CD4-positive, alpha-beta memory T cell (primary cell): ENCODE measurements at regions not wholly inside any gene's neighbourhood (a gene's known extent, or its start where the extent isn't known, plus 50 kb on each side); places are given as distances from the start of the nearest gene placed in this dataset.

Source experiments
- CTCF ChIA-PET: fragments of 350-600 bp; sonication (Branson Sonifier 250); formaldehyde crosslinking; loops from one replicate; lab custom pipeline; 2021; ENCODE audit warnings: inconsistent platforms; ENCODE audit not compliant: partially characterized antibody; lab: Charles Lee
- POLR2A ChIA-PET: fragments of 350-600 bp; sonication (Branson Sonifier 250); formaldehyde crosslinking; loops from one replicate; lab custom pipeline; 2021; ENCODE audit not compliant: partially characterized antibody; lab: Charles Lee
- DNase-seq, 5 donors: peaks; one replicate each; pipeline versions ENCODE4 v3.0.0 to v3.0.0-alpha.2; 2020 to 2022; ENCODE audit warnings: mixed read lengths in 1 of 5
- H3K27ac ChIP-seq: one replicate; pipeline ENCODE4 v1.7.0; 2013; ENCODE audit warnings: low read depth, low read length
- H3K27me3 ChIP-seq: 2 replicates; pipeline ENCODE4 v1.7.0; 2013; ENCODE audit warnings: mild to moderate bottlenecking, low read length, moderate library complexity; ENCODE audit not compliant: insufficient read depth
- H3K36me3 ChIP-seq: 2 replicates; pipeline ENCODE4 v1.7.0; 2013; ENCODE audit warnings: mild to moderate bottlenecking, low read length, moderate library complexity; ENCODE audit not compliant: insufficient read depth
- H3K4me1 ChIP-seq: 2 replicates; pipeline ENCODE4 v1.7.0; 2013; ENCODE audit warnings: mild to moderate bottlenecking, low read length, moderate library complexity; ENCODE audit not compliant: insufficient read depth
- H3K4me3 ChIP-seq, 2 donors: one replicate each; pipeline ENCODE4 v1.7.0; 2013; ENCODE audit warnings: low read length in 2 of 2, mild to moderate bottlenecking in 1 of 2
- H3K9me3 ChIP-seq, 2 donors: one replicate each; pipeline ENCODE4 v1.7.0; 2013; ENCODE audit warnings: low read length in 2 of 2, control low read depth in 1 of 2; ENCODE audit not compliant: control insufficient read depth in 1 of 2
- H3K27ac Mint-ChIP-seq, 7 donors: one replicate each; pipeline ENCODE4 v1.8.0; 2020 to 2021; ENCODE audit warnings: mixed read lengths in 7 of 7, mild to moderate bottlenecking in 6 of 7, inconsistent platforms in 3 of 7, moderate library complexity in 3 of 7
- H3K27me3 Mint-ChIP-seq, 2 donors: one replicate each; pipeline ENCODE4 v1.8.0; 2020 to 2021; ENCODE audit warnings: mixed read lengths in 2 of 2
- H3K36me3 Mint-ChIP-seq, 2 donors: one replicate each; pipeline ENCODE4 v1.8.0; 2020 to 2021; ENCODE audit warnings: mixed read lengths in 2 of 2, inconsistent platforms in 1 of 2, mild to moderate bottlenecking in 1 of 2
- H3K4me1 Mint-ChIP-seq, 4 donors: one replicate each; pipeline ENCODE4 v1.8.0; 2020 to 2021; ENCODE audit warnings: mixed read lengths in 4 of 4, mild to moderate bottlenecking in 1 of 4
- H3K4me3 Mint-ChIP-seq, 8 donors: one replicate each; pipeline ENCODE4 v1.8.0; 2020 to 2021; ENCODE audit warnings: mixed read lengths in 8 of 8, mild to moderate bottlenecking in 7 of 8, moderate library complexity in 6 of 8, inconsistent platforms in 3 of 8
- H3K9me3 Mint-ChIP-seq, 8 donors: one replicate each; pipeline ENCODE4 v1.8.0; 2020 to 2021; ENCODE audit warnings: mixed read lengths in 8 of 8, mild to moderate bottlenecking in 5 of 8, inconsistent platforms in 3 of 8, moderate library complexity in 1 of 8
- intact Hi-C: fragments of 100-400 bp; cut with micrococcal nuclease; formaldehyde crosslinking; loops from one replicate; pipeline ENCODE4 v1.15.1; 2023

DNA sequence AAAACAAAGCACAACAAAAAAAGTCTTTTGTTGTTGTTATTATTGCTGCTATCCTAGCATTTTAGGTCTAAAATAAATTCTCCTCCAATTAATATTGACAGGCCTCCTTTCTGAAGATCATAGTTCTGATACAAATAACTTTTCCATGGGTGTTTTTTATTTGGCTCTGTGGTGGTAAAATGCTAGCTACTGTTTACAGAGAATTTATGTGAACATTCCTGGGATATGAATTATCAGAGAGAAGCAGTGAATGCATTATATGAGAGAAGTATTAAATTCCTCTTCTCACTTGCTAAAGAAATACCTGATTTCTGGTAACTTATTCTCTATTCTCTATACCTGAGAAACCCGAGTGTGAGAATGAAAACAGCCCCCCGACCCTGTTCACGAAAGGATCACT lies 57.5 kb upstream of the TMCO5A start:
- Histone ChIP-seq H3K9me3 (no peaks in the 10 kb centered on the region), H3K27ac (no peak overlapping the region), H3K27me3 (no peaks in the 10 kb centered on the region), H3K4me3 (no peak overlapping the region), H3K36me3 (no peaks in the 10 kb centered on the region), H3K4me1 (no peaks in the 10 kb centered on the region)
- peaks cover 4 to 5% of the 10 kb centered on the region in 2 donors for H3K27me3 Mint-ChIP-seq
- H3K27ac Mint-ChIP-seq = no peak overlapping the region
- no peaks in the 10 kb centered on the region for H3K9me3 Mint-ChIP-seq
- intact Hi-C loops = no loop called here
- H3K4me1 Mint-ChIP-seq = no peaks in the 10 kb centered on the region
- DNase-seq = no peak
- ChIA-PET POLR2A (no interaction called here), CTCF (no interaction called here)
- H3K4me3 Mint-ChIP-seq = no peak overlapping the region
- H3K36me3 Mint-ChIP-seq = no peaks in the 10 kb centered on the region

DNA sequence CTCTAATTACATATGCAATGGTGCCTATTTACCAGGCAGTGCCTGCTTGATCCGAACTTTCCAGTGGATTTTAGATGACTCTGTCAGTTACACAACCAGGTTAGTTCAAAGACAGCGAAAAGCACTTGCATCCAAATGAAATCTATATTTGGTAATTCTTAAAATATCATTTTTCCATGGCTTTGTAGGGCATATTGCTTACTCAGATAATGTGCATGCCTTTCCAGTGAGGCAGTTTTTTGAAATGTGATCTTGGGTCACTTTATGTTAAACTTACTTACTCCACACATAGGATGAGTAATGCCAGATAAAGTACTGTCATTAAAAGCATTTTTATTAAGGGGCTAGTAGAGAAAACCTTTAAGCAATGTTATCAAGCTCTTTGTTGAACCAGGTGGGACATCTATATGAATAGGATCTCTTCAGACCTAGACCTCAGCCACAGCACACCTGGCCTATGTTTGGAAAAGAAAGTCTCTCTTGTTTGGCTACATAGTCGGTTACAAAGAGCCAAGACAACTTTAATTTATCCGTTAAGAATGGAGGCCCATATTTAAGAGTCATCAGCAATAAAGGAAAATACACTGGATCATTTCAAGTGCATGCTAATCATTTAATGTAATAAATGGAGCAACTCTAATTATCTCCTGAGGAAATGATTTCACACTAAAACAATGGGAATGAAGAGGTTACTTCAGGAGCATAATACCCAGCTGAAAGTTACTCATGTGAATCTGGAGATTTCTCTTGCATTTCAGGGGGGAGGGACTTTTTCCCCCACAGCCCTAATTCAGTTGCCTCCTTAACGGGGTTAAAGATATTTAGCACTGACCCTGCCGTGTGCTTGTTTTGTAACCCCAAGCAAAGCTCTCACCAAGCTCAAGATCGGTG lies 56.3 kb upstream of the TMCO5A start:
- POLR2A ChIA-PET = no interaction called here
- H3K4me3 Mint-ChIP-seq = no peak overlapping the region
- Histone ChIP-seq H3K27me3 (peaks cover 4% of the 10 kb centered on the region), H3K36me3 (no peaks in the 10 kb centered on the region), H3K9me3 (no peaks in the 10 kb centered on the region), H3K4me1 (no peaks in the 10 kb centered on the region), H3K4me3 (no peak overlapping the region), H3K27ac (no peak overlapping the region)
- no peaks in the 10 kb centered on the region for H3K9me3 Mint-ChIP-seq
- no peak overlapping the region for H3K27ac Mint-ChIP-seq
- H3K36me3 Mint-ChIP-seq = no peaks in the 10 kb centered on the region
- CTCF ChIA-PET = no interaction called here
- no peaks in the 10 kb centered on the region for H3K4me1 Mint-ChIP-seq
- H3K27me3 Mint-ChIP-seq = peaks cover 3 to 5% of the 10 kb centered on the region in 2 donors
- DNase-seq = no peak
- intact Hi-C loops = no loop called here

DNA sequence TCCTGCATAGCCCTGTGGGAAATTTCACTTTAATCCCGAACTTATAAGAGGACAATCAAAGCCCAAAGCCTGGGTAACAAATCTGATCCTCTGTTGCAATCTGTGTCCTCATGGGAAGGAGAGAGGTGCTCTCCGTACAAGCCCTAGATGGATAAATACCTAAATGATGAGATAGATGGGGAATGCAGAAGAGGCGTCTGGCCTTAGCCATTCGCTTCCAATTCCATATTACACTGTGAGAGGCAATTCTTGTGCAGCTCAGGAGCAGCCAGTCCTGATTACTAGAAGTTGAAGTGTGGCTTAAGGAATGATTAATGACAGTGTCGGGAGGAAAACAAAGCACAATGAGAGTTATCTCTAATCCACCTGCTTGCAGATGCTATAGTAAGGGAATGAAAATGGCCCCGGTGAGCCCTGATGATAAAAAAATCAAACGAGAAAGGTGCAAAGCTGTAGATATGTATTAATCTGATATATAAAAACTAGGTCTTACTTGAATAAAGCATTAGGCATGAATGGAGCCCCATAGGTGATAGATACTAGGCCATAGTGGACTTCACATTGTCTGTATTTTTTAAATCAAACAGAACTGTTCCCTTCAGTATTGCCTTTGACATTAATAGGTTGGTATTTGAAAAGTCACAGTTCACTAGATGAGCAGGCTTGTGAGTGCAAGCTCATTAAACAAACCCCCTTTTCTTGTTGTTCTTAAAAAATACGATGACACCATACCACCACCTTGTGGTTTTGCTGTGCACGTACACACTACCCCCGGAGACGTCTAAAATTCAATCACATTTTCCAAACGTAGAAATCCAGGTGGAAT lies 54.2 kb upstream of the TMCO5A start:
- H3K36me3 ChIP-seq = no peaks in the 10 kb centered on the region
- no peak overlapping the region for H3K4me3 Mint-ChIP-seq
- no peaks in the 10 kb centered on the region for H3K9me3 Mint-ChIP-seq
- H3K36me3 Mint-ChIP-seq = no peaks in the 10 kb centered on the region
- no peaks in the 10 kb centered on the region for H3K4me1 Mint-ChIP-seq
- no peak overlapping the region for H3K27ac Mint-ChIP-seq
- POLR2A ChIA-PET = no interaction called here
- H3K4me1 ChIP-seq = no peaks in the 10 kb centered on the region
- peaks cover 5% of the 10 kb centered on the region for H3K27me3 ChIP-seq
- no peaks in the 10 kb centered on the region for H3K9me3 ChIP-seq
- no peak overlapping the region for H3K27ac ChIP-seq
- intact Hi-C loops = no loop called here
- peaks cover 3 to 9% of the 10 kb centered on the region in 2 donors for H3K27me3 Mint-ChIP-seq
- no peak for DNase-seq
- H3K4me3 ChIP-seq = no peak overlapping the region
- CTCF ChIA-PET = no interaction called here

- H3K27ac Mint-ChIP-seq = no peak overlapping the region
- no peaks in the 10 kb centered on the region for H3K9me3 Mint-ChIP-seq
- Histone ChIP-seq H3K27me3 (peaks cover 5% of the 10 kb centered on the region), H3K4me1 (no peaks in the 10 kb centered on the region), H3K27ac (no peak overlapping the region), H3K4me3 (no peak overlapping the region), H3K9me3 (no peaks in the 10 kb centered on the region), H3K36me3 (no peaks in the 10 kb centered on the region)
- no peak for DNase-seq
- H3K4me1 Mint-ChIP-seq = no peaks in the 10 kb centered on the region
- POLR2A ChIA-PET = no interaction called here
- no peaks in the 10 kb centered on the region for H3K36me3 Mint-ChIP-seq
- H3K4me3 Mint-ChIP-seq = no peak overlapping the region
- peaks cover 3 to 9% of the 10 kb centered on the region in 2 donors for H3K27me3 Mint-ChIP-seq
- intact Hi-C loops = no loop called here
- CTCF ChIA-PET = no interaction called here
These were observed 53.6 kb upstream of the TMCO5A start for GRCh38 chr15:37880835-37881153.

DNA sequence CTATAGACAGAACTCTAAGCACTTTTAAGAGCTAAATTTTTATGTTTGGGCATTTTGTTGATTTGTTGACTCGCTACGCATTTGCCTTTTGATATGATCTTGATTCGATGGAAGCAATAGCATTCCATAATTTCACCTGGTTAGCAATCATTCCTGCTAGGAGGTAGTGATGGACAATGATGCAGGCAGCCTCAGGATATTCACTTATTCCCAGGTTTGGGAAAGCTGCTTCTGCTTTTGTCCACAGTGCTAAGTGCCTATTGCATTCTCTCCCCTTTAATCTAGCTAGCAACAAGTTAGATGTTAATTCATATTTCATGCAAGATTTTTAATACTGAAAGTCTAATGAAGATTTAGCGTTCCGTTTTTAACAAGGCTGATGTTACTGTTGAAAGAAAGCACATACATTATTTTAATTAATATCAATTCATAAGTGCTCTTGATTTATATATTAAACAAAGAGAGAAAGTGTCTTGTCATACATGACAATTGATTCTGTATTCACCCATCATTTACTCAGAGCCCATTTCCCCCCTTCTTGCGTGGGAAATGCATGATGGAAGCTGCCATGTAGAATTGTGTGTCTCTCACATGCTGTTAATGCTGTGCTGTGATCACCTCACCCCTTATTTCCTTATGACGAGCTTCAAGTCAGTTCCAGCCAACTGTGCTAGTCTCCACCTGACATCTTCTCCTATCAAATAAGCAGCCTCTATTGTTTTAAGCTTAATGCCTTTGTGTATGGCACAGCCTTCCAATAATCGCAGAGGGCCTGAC lies 53.0 kb upstream of the TMCO5A start:
- Mint-ChIP-seq H3K4me1 (no peaks in the 10 kb centered on the region), H3K4me3 (no peak overlapping the region), H3K27ac (no peak overlapping the region), H3K9me3 (no peaks in the 10 kb centered on the region), H3K27me3 (peaks cover 3 to 9% of the 10 kb centered on the region in 2 donors), H3K36me3 (no peaks in the 10 kb centered on the region)
- POLR2A ChIA-PET = no interaction called here
- Histone ChIP-seq H3K27me3 (peaks cover 5% of the 10 kb centered on the region), H3K27ac (no peak overlapping the region), H3K36me3 (no peaks in the 10 kb centered on the region), H3K4me3 (no peak overlapping the region), H3K4me1 (no peaks in the 10 kb centered on the region), H3K9me3 (no peaks in the 10 kb centered on the region)
- CTCF ChIA-PET = no interaction called here
- intact Hi-C loops = no loop called here
- no peak for DNase-seq

GRCh38 chr15:37882640-37883039 lies 51.8 kb upstream of the TMCO5A start:
- Mint-ChIP-seq H3K4me3 (no peak overlapping the region), H3K27me3 (peaks cover 3 to 6% of the 10 kb centered on the region in 2 donors), H3K27ac (no peak overlapping the region), H3K36me3 (no peaks in the 10 kb centered on the region), H3K9me3 (no peaks in the 10 kb centered on the region), H3K4me1 (no peaks in the 10 kb centered on the region)
- Histone ChIP-seq H3K36me3 (no peaks in the 10 kb centered on the region), H3K4me1 (no peaks in the 10 kb centered on the region), H3K27ac (no peak overlapping the region), H3K4me3 (no peak overlapping the region), H3K27me3 (peaks cover 5% of the 10 kb centered on the region), H3K9me3 (no peaks in the 10 kb centered on the region)
- intact Hi-C loops = no loop called here
- ChIA-PET POLR2A (no interaction called here), CTCF (no interaction called here)
- DNase-seq = no peak
